HG02678 (cell line): ENCODE measurements at regions not wholly inside any gene's neighbourhood (a gene's known extent, or its start where the extent isn't known, plus 50 kb on each side); places are given as distances from the start of the nearest gene placed in this dataset.

Experiments
- ATAC-seq: cut with Tn5 transposase; IDR thresholded peaks from one replicate; pipeline ENCODE4 v1.9.1; 2021; ENCODE audit warnings: mild to moderate bottlenecking, moderate library complexity; ENCODE audit not compliant: unreplicated experiment

- no peak for ATAC-seq
Measured at GRCh38 chr12:132395192-132395907, 66.0 kb upstream of the GALNT9 start.

GRCh38 chr12:132393991-132394949 is 64.9 kb upstream of the GALNT9 start:
- no peak for ATAC-seq

GRCh38 chr12:132393245-132393795 is 63.9 kb upstream of the GALNT9 start:
- no peak for ATAC-seq

DNA sequence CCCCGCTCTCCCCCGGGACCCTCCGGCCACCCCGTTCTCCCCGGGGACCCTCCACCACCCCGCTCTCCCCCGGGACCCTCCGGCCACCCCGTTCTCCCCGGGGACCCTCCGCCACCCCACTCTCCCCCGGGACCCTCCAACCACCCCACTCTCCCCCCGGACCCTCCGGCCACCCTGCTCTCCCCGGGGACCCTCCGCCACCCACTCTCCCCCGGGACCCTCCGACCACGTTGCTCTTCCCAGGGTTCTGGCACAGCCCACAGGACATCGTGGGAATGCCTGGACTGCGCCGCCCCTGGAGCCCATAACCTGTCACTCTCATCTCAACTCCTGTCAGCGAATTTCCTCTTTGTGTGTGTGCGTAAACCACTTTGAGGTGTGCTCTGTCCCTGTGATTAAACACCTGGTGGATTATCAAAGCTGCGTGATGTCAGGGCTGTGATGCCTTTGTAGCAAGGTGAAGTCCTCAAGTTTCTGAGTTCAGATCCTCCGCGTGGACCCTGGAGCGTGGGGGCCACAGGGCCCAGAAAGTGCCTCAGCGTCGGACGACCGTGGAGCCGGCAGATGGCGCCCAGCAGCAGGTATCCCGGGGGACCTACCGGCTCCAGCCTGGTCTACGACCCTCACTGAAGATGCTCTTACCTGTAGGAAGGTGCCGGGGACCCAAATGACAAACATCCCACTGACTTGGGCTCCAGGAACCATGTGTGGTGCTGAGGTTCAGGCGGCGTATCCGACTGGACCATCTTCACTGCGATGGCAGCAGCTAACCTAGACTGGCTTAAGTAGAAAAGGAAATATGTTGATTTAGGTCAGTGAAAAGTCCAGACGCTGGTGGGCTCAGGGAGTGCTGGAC is 63.2 kb upstream of the GALNT9 start:
- ATAC-seq: no peak

- ATAC-seq: no peak
Measured at GRCh38 chr12:132391326-132392041, 62.1 kb upstream of the GALNT9 start.

DNA sequence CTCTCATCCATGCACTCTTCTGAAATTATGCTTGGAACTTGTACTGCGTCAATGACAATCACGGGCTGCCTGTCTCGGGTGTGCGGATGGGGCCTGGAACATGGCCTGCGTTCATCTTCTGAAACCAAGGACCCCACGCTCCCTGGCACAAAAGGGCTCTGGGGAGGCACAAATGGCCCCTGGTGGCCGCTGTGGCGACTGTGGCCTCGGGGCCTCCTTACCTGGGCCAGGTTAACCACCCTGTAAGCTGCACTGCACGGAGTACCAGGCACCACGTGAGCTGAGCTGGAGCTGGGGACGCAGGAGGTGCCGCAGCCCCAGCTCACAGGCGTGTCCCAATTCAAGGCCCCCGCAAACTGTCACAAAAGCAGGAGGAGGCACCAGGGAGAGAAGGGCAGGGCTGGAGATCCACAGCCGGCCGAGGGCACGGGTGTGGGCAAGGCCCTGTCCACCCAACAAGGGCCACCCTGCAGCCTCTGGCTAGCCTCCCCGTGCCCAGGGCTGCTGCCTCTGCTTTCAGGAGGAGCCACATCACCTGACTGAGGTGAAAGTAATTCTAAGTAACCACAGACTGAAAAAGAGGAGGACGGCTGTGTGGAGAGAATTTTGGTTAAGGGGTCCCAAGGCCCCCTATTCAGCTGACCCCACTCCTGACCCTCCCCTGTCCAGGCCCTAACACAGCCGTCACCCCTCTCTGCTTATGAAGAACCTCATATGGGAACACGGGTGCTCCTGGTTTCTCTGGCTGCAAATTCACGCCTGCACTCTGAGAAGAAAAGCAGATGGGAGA is 61.1 kb upstream of the GALNT9 start:
- ATAC-seq: no peak

GRCh38 chr12:132389526-132390286 is 60.3 kb upstream of the GALNT9 start:
- ATAC-seq: no peak

GRCh38 chr12:132389026-132389425 is 59.6 kb upstream of the GALNT9 start:
- ATAC-seq: no peak

GRCh38 chr12:132388379-132389015 is 59.1 kb upstream of the GALNT9 start:
- no peak for ATAC-seq

DNA sequence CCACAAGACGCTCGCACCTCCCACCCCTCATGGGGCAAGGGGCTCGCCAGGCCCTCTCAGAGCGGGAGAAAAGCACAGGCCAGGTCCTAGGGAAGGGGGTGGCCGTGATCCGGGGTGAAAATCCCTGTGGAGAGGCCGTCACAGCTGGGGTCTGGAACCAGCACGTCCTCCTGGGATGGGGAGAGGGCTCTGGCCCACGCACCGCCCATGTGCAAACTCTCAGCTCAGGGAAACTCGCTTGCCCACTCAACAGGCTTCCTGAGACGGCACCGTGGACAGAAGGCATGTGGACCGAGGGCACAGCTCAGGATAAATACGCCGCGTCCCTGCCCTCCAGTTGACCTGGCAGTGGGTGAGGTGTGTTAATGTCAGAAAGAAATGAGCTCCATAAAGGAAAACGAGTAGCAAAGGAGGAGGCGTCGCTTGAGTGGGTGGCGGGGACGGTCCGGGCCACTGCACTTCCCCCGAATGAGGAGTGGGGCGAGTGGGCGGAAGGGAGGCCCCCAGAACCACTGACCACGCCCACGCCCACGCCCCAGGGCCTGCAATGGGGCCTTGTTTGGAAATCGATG is 57.6 kb upstream of the GALNT9 start:
- ATAC-seq: no peak

DNA sequence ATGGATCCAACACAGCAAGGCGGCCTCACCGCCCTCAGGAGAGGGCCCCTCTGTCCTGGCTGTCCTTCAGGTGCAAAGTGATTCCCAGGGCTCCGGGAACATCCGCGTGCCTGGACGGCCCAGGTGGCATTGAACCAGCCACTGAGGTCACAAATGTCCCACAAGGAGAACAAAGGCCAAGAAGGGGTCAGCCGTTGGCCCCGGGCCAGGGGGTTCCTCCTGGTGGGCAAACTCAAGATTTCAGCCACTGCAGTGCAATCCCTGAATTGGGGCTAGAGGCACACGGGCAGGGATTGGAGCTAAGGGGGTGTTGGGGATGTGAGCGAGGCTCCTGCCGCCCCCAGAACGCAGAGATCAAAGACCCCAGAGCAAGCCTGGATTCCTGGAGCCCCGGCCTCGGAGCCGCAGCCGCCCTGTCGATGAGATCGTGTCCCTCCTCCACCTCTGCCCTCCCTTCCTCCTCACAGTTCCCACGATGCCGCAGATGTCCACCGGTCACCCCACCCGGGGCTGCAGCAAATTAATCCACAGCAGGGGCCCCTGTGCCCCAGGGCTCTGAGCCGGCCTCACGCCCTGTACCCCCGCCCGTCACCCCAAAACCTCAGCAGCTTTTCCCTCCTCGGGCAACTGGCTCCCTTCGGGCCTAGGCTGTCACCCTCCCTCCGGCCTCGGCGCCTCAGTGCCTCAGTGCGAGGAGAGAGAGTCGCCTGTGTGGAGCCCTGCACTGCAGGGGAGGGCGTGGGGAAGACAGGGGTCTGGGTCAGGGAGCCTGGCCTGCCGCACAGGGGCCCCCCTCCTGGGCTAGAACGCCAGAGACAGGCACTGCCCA is 56.7 kb upstream of the GALNT9 start:
- ATAC-seq: no peak

DNA sequence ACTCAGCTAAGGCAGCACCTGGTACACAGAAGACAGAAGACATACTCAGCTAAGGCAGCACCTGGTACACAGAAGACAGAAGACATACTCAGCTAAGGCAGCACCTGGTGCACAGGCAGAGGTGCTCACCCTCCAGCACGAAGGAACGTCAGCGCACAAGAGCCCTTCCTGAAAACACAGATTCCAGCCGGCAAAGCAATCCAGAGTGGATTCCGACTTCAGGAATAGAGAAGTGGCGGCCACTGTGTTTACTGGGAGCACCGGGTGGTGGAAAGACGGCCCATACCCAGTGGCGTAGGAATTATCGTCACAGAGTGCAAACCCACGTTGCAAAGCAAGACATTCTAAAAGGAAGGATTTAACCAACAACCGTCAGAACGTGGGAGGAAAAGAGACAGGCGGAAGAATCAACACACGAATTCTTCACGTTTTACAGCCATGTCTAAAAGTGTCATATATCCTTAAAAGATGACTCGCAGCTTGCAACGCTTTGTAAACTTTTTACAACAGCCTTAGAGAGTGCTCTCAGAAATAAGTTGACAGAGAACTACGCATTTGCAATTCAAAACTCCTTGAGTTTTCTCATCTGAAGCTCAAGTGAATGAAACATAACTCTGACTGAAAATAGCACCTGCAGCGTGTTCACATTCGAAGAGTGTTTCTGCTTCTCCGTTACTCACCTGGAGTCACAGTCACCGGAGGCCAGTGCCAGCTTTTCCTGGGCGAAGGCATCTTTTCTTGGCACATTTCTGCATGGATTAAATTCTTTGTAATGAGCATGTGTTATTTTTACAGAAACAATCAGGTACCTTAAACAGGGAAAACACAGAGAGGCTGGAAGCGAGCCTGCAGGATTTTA is 55.8 kb upstream of the GALNT9 start:
- ATAC-seq: no peak

- ATAC-seq: no peak
Measured at GRCh38 chr12:132380641-132381040, 51.3 kb upstream of the GALNT9 start.

- ATAC-seq: no peak
Measured at GRCh38 chr12:132379996-132380395, 50.6 kb upstream of the GALNT9 start.

DNA sequence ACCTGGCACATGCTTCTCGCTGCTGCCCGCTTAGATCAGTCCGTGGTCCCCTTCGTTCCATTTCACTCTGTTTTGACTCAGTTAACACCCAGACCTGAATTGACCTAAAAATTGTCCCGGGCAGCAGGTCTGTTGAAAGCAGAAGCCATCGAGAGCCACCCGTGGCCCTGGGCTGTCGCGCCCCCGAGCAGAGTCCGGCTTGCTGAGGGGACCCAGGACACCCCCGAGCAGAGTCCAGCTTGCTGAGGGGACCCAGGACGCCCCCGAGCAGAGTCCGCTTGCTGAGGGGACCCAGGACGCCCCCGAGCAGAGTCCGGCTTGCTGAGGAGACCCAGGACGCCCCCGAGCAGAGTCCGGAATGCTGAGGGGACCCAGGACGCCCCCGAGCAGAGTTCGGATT is 50.2 kb upstream of the GALNT9 start:
- no peak for ATAC-seq
